ENCODE measurements at regions not wholly inside any gene's neighbourhood (a gene's known extent, or its start where the extent isn't known, plus 50 kb on each side); places are given as distances from the start of the nearest gene placed in this dataset.

DNA sequence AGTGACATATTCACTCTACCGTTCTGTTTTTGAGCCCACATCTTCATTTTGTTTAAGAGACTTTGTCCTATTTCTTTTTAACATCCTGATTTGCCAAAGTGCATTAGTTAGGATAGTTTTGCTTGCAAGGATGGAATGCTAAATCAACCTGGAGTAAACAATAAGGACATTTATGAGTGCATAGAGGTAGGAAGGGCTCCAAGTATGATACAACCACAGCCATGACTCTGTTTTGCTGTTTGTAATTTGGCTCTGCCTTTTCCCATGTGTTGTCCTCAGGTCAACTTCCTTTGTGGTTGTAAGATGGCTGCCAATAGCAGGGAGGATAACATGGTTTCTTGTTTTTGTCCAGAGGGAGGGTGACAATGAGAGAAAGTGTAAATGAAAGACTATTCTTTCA, 66.4 kb upstream of the GOLIM4 start:
- no peak for TF ChIP-seq SMC3 (IDR thresholded peaks at IDR 0.05; ENCODE audit: low read depth, low read length)
- TF ChIP-seq, protein P1, sequence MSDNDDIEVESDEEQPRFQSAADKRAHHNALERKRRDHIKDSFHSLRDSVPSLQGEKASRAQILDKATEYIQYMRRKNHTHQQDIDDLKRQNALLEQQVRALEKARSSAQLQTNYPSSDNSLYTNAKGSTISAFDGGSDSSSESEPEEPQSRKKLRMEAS (IDR thresholded peaks at IDR 0.05; ENCODE audit: low read depth): no peak
- TF ChIP-seq SIN3A (IDR thresholded peaks at IDR 0.05; ENCODE audit: borderline replicate concordance, low read depth, low read length): no peak
- TF ChIP-seq, protein P2, sequence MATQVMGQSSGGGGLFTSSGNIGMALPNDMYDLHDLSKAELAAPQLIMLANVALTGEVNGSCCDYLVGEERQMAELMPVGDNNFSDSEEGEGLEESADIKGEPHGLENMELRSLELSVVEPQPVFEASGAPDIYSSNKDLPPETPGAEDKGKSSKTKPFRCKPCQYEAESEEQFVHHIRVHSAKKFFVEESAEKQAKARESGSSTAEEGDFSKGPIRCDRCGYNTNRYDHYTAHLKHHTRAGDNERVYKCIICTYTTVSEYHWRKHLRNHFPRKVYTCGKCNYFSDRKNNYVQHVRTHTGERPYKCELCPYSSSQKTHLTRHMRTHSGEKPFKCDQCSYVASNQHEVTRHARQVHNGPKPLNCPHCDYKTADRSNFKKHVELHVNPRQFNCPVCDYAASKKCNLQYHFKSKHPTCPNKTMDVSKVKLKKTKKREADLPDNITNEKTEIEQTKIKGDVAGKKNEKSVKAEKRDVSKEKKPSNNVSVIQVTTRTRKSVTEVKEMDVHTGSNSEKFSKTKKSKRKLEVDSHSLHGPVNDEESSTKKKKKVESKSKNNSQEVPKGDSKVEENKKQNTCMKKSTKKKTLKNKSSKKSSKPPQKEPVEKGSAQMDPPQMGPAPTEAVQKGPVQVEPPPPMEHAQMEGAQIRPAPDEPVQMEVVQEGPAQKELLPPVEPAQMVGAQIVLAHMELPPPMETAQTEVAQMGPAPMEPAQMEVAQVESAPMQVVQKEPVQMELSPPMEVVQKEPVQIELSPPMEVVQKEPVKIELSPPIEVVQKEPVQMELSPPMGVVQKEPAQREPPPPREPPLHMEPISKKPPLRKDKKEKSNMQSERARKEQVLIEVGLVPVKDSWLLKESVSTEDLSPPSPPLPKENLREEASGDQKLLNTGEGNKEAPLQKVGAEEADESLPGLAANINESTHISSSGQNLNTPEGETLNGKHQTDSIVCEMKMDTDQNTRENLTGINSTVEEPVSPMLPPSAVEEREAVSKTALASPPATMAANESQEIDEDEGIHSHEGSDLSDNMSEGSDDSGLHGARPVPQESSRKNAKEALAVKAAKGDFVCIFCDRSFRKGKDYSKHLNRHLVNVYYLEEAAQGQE (IDR thresholded peaks at IDR 0.05; ENCODE audit: low read depth, low read length): no peak
- TF ChIP-seq, protein P3, sequence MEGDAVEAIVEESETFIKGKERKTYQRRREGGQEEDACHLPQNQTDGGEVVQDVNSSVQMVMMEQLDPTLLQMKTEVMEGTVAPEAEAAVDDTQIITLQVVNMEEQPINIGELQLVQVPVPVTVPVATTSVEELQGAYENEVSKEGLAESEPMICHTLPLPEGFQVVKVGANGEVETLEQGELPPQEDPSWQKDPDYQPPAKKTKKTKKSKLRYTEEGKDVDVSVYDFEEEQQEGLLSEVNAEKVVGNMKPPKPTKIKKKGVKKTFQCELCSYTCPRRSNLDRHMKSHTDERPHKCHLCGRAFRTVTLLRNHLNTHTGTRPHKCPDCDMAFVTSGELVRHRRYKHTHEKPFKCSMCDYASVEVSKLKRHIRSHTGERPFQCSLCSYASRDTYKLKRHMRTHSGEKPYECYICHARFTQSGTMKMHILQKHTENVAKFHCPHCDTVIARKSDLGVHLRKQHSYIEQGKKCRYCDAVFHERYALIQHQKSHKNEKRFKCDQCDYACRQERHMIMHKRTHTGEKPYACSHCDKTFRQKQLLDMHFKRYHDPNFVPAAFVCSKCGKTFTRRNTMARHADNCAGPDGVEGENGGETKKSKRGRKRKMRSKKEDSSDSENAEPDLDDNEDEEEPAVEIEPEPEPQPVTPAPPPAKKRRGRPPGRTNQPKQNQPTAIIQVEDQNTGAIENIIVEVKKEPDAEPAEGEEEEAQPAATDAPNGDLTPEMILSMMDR (IDR thresholded peaks at IDR 0.05): no peak
- TF ChIP-seq NRF1 (IDR thresholded peaks at IDR 0.05; ENCODE audit: low read depth, low read length): no peak
- TF ChIP-seq, protein P4, sequence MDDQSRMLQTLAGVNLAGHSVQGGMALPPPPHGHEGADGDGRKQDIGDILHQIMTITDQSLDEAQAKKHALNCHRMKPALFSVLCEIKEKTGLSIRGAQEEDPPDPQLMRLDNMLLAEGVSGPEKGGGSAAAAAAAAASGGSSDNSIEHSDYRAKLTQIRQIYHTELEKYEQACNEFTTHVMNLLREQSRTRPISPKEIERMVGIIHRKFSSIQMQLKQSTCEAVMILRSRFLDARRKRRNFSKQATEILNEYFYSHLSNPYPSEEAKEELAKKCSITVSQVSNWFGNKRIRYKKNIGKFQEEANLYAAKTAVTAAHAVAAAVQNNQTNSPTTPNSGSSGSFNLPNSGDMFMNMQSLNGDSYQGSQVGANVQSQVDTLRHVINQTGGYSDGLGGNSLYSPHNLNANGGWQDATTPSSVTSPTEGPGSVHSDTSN (IDR thresholded peaks at IDR 0.05): no peak
- TF ChIP-seq, protein P5, sequence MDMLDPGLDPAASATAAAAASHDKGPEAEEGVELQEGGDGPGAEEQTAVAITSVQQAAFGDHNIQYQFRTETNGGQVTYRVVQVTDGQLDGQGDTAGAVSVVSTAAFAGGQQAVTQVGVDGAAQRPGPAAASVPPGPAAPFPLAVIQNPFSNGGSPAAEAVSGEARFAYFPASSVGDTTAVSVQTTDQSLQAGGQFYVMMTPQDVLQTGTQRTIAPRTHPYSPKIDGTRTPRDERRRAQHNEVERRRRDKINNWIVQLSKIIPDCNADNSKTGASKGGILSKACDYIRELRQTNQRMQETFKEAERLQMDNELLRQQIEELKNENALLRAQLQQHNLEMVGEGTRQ (IDR thresholded peaks at IDR 0.05; ENCODE audit: borderline replicate concordance, low read depth, low read length): no peak
- no peak for TF ChIP-seq YY1 (IDR thresholded peaks at IDR 0.05; ENCODE audit: low read depth)

Data from SK-N-SH (cell line).